ENCODE measurements at regions not wholly inside any gene's neighbourhood (a gene's known extent, or its start where the extent isn't known, plus 50 kb on each side); places are given as distances from the start of the nearest gene placed in this dataset.

DNA sequence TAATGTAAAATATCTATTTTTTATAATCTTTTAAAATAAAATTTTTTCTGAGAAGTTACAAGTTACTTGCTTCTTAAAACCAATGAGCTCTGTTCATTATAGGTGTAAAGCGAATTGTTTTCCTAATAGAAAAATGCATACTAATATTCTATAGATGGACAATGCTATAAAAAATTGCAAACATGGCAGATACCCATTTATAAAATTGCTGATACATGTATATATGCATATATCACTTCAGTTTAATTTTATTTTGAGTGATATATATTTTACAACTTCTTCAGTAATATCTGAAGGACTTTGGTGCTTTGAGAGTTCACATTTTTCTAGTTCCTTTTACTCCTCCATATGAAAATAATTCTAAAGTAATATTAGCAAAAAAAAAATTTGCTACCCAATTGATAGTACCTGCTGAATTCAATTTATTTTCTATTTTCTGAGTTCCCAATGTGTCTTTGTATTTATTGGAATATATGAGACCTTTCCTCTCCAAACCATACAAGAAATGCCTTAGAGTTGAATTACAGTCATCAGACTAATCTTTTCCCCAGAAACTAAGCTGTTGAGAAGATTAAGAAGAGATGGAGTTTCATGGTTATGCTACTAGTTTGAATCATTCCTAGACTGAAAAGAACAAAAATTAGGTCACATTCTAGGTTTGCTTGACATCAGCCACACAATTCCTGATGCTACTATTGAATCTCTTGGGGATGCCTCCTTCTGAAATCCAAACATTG, 1937.5 kb upstream of the SEL1L start:
- no peak for DNase-seq (ENCODE audit: extremely low read depth, insufficient read length)
- H3K36me3 ChIP-seq (ENCODE audit: control insufficient read depth, insufficient read depth, low read length), result no peaks in the 10 kb centered on the region
- TF ChIP-seq, protein P1, sequence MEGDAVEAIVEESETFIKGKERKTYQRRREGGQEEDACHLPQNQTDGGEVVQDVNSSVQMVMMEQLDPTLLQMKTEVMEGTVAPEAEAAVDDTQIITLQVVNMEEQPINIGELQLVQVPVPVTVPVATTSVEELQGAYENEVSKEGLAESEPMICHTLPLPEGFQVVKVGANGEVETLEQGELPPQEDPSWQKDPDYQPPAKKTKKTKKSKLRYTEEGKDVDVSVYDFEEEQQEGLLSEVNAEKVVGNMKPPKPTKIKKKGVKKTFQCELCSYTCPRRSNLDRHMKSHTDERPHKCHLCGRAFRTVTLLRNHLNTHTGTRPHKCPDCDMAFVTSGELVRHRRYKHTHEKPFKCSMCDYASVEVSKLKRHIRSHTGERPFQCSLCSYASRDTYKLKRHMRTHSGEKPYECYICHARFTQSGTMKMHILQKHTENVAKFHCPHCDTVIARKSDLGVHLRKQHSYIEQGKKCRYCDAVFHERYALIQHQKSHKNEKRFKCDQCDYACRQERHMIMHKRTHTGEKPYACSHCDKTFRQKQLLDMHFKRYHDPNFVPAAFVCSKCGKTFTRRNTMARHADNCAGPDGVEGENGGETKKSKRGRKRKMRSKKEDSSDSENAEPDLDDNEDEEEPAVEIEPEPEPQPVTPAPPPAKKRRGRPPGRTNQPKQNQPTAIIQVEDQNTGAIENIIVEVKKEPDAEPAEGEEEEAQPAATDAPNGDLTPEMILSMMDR (IDR thresholded peaks at IDR 0.05; ENCODE audit: insufficient read depth, low read length, poor library complexity, severe bottlenecking), result no peak
- no peaks in the 10 kb centered on the region for H3K27me3 ChIP-seq (replicated peaks; ENCODE audit: control insufficient read depth, insufficient read depth, low read length)
- H3K4me3 ChIP-seq (replicated peaks; ENCODE audit: low read depth, low read length), result no peak overlapping the region

DNA sequence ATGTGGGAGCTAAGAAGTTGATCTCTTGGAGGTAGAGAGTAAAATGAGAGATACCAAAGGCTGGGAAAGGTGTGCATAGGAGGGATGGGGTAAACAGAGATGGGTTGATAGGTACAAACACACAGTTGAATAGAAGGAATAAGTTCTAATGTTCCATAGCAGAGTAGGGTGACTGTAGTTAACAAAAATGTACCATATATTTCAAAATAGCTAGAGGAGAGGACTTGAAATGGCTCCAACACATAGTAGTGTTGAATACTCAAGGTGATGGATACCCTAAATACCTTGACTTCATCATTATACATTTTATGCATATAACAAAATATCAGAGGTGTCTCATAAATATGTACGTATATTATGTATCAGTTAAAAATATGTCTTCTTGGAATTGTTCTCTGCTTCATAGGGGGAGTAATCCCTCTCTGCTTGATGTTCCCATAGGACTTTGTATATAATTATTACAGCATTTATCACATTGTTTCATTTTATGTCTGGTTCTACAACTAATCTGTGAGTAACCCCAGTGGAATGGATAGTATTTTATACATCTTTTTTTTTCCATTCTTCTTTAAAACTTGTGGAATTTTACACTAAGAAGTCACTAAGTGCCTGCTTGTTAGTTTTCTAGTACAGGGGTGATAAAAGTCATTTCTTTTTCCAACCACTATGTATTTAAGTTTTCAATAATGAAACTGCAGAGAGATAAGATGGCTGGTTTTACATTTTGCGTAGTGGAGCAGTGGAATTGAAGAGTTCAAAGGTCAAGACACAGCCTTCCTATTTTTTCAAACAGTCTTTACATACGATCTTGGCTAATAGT, 1940.0 kb upstream of the SEL1L start:
- TF ChIP-seq, protein P1 (IDR thresholded peaks at IDR 0.05; ENCODE audit: insufficient read depth, low read length, poor library complexity, severe bottlenecking), result no peak
- Histone ChIP-seq H3K27me3 (replicated peaks; ENCODE audit: control insufficient read depth, insufficient read depth, low read length) (no peaks in the 10 kb centered on the region), H3K4me3 (replicated peaks; ENCODE audit: low read depth, low read length) (no peak overlapping the region), H3K36me3 (ENCODE audit: control insufficient read depth, insufficient read depth, low read length) (no peaks in the 10 kb centered on the region)
- no peak for DNase-seq (ENCODE audit: extremely low read depth, insufficient read length)

DNA sequence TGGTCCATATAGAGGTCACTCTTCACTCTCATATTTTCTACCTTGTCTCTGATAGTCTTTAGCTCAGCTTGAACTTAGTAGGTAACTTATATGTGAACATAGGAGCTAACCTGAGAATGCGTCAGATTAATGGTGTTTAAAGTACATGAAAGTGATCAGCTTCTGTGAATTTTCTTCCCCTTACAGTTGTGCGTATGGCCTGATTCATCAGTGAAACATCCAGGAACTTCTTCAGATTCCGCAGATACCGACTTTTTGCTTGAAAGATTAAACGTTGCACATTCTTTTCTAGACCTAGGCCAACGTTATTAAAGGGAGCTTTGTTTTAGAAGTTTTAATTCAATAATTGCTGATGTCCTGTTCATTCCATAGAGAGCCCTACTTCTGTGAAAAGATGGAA, 1945.1 kb upstream of the SEL1L start:
- TF ChIP-seq, protein P1 (IDR thresholded peaks at IDR 0.05; ENCODE audit: insufficient read depth, low read length, poor library complexity, severe bottlenecking), result no peak
- H3K27me3 ChIP-seq (replicated peaks; ENCODE audit: control insufficient read depth, insufficient read depth, low read length), result no peaks in the 10 kb centered on the region
- no peak for DNase-seq (ENCODE audit: extremely low read depth, insufficient read length)
- no peak overlapping the region for H3K4me3 ChIP-seq (replicated peaks; ENCODE audit: low read depth, low read length)
- no peaks in the 10 kb centered on the region for H3K36me3 ChIP-seq (ENCODE audit: control insufficient read depth, insufficient read depth, low read length)

DNA sequence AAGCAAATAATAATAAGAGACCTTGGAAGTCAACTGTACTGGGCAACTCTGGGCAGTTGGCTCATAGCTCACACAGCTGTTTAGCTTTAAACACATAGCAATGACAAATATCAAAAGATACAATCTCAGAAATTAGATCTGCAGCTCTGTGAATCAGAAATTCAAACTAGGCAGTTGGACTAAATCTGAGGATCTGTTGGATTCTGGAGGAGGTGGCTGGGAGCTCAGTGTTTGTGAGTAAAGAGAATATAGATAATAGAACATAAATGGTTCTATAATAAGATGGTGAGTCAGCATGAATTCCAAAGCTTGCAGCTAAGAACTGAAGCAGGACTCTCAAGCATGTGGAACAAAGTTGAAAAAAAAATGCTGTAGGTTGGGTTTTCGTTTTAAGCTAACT, 1949.4 kb upstream of the SEL1L start:
- TF ChIP-seq, protein P1 (IDR thresholded peaks at IDR 0.05; ENCODE audit: insufficient read depth, low read length, poor library complexity, severe bottlenecking), result no peak
- Histone ChIP-seq H3K27me3 (replicated peaks; ENCODE audit: control insufficient read depth, insufficient read depth, low read length) (no peaks in the 10 kb centered on the region), H3K4me3 (replicated peaks; ENCODE audit: low read depth, low read length) (no peak overlapping the region), H3K36me3 (ENCODE audit: control insufficient read depth, insufficient read depth, low read length) (no peaks in the 10 kb centered on the region)
- DNase-seq (ENCODE audit: extremely low read depth, insufficient read length), result no peak

DNA sequence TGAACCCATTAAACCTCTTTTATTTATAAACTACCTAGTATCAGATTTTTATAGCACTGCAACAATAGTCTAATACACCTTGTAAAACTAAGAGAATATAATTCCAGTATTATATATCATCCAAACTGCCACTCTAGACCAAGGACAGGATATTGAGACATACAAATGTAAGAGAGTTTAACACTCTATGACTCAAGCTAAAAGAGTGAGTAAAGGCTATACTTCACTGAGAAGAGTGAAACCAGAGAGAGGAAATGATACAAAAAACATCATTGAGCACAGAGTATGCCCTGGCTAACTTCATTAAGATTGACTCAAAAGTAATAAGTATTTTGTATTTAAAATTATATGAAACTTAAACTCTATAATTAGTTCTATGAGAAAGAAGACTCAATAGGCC, 1951.9 kb upstream of the SEL1L start:
- no peaks in the 10 kb centered on the region for H3K36me3 ChIP-seq (ENCODE audit: control insufficient read depth, insufficient read depth, low read length)
- no peak for DNase-seq (ENCODE audit: extremely low read depth, insufficient read length)
- TF ChIP-seq, protein P1 (IDR thresholded peaks at IDR 0.05; ENCODE audit: insufficient read depth, low read length, poor library complexity, severe bottlenecking), result no peak
- no peaks in the 10 kb centered on the region for H3K27me3 ChIP-seq (replicated peaks; ENCODE audit: control insufficient read depth, insufficient read depth, low read length)
- no peak overlapping the region for H3K4me3 ChIP-seq (replicated peaks; ENCODE audit: low read depth, low read length)
